IMR-90 (cell line): ENCODE measurements at regions not wholly inside any gene's neighbourhood (a gene's known extent, or its start where the extent isn't known, plus 50 kb on each side); places are given as distances from the start of the nearest gene placed in this dataset.

Experiments used
- ATAC-seq: fragments of 200-7000 bp; cut with Tn5 transposase; 2 replicates; pipeline ENCODE4 v1.9.1; 2020; ENCODE audit warnings: low read depth, mild to moderate bottlenecking, moderate library complexity
- BruUV-seq: library from RNA; stranded (reverse); fragments of 400-500 nt; replicated peaks from 2 replicates; lab custom pipeline; 2021; lab: Mats Ljungman, UMichigan
- CTCF ChIA-PET: fragments of 300-600 bp; formaldehyde crosslinking; extraction: SDS; loops from one replicate; lab custom pipeline; 2021; ENCODE audit warnings: antibody characterized with exemption; lab: Yijun Ruan, JAX
- POLR2A ChIA-PET: fragments of 300-600 bp; sonication (Branson Sonifier 250); formaldehyde crosslinking; loops from one replicate; lab custom pipeline; 2022; ENCODE audit warnings: antibody characterized with exemption; ENCODE audit not compliant: unreplicated experiment; lab: Charles Lee
- DNase-seq: peaks from one replicate; pipeline ENCODE4 v3.0.0; 2013
- H2AFZ ChIP-seq: replicated peaks from 2 replicates; pipeline ENCODE3; 2013; ENCODE audit warnings: low read length, mild to moderate bottlenecking; ENCODE audit not compliant: poor library complexity
- H2AK5ac ChIP-seq: 2 replicates; pipeline ENCODE4 v1.6.1; 2013; ENCODE audit warnings: low read depth, low read length, inconsistent platforms
- H2AK9ac ChIP-seq: replicated peaks from 2 replicates; pipeline ENCODE3; 2013; ENCODE audit warnings: mild to moderate bottlenecking, low read depth, low read length, moderate library complexity; ENCODE audit not compliant: poor library complexity
- H2BK120ac ChIP-seq: 2 replicates; pipeline ENCODE4 v1.6.1; 2013; ENCODE audit warnings: low read depth, low read length, inconsistent platforms
- H2BK15ac ChIP-seq: 3 replicates; pipeline ENCODE4 v1.6.1; 2013; ENCODE audit warnings: low read depth, low read length, inconsistent platforms
- H2BK20ac ChIP-seq: 2 replicates; pipeline ENCODE4 v1.6.1; 2013; ENCODE audit warnings: low read depth, mild to moderate bottlenecking, inconsistent platforms, low read length, moderate library complexity
- H2BK5ac ChIP-seq: 2 replicates; pipeline ENCODE4 v1.6.1; 2013; ENCODE audit warnings: mild to moderate bottlenecking, low read depth, low read length, inconsistent platforms; ENCODE audit not compliant: poor library complexity, severe bottlenecking
- H3K14ac ChIP-seq: replicated peaks from 2 replicates; pipeline ENCODE4 v1.6.1; 2013; ENCODE audit warnings: low read depth, low read length, inconsistent platforms
- H3K18ac ChIP-seq: 2 replicates; pipeline ENCODE4 v1.6.1; 2013; ENCODE audit warnings: low read depth, low read length, control low read depth
- H3K23ac ChIP-seq: 2 replicates; pipeline ENCODE4 v1.6.1; 2013; ENCODE audit warnings: low read depth, low read length, inconsistent platforms
- H3K27ac ChIP-seq: 2 replicates; pipeline ENCODE4 v1.5.1; 2013; ENCODE audit warnings: mild to moderate bottlenecking, control low read depth, low read length; ENCODE audit not compliant: insufficient read depth
- H3K27me3 ChIP-seq: 2 replicates; pipeline ENCODE4 v1.6.1; 2013; ENCODE audit warnings: low read length; ENCODE audit not compliant: control insufficient read depth, insufficient read depth
- H3K36me3 ChIP-seq: 2 replicates; pipeline ENCODE4 v1.6.1; 2013; ENCODE audit warnings: low read length, mixed read lengths; ENCODE audit not compliant: control insufficient read depth, insufficient read depth
- H3K4ac ChIP-seq: 2 replicates; pipeline ENCODE4 v1.6.1; 2013; ENCODE audit warnings: low read depth, low read length, inconsistent platforms
- H3K4me1 ChIP-seq: 2 replicates; pipeline ENCODE4 v1.6.1; 2013; ENCODE audit warnings: low read length, mixed read lengths; ENCODE audit not compliant: control insufficient read depth, insufficient read depth
- H3K4me2 ChIP-seq: 2 replicates; pipeline ENCODE4 v1.6.1; 2013; ENCODE audit warnings: low read depth, mild to moderate bottlenecking, control low read depth, low read length, moderate library complexity
- H3K4me3 ChIP-seq: 2 replicates; pipeline ENCODE4 v1.5.1; 2013; ENCODE audit warnings: low read depth, mild to moderate bottlenecking, control low read depth, low read length, moderate library complexity; ENCODE audit not compliant: insufficient read depth
- H3K56ac ChIP-seq: 2 replicates; pipeline ENCODE4 v1.6.1; 2013; ENCODE audit warnings: low read length, inconsistent platforms; ENCODE audit not compliant: insufficient read depth; ENCODE audit errors: extremely low read depth
- H3K79me1 ChIP-seq, 2 experiments: 2 replicates each; pipeline ENCODE4 v1.6.1; 2013; ENCODE audit warnings: low read length in 2 of 2, inconsistent platforms in 1 of 2, low read depth in 1 of 2
- H3K9ac ChIP-seq: 2 replicates; pipeline ENCODE4 v1.6.1; 2013; ENCODE audit warnings: low read depth, low read length, control low read depth
- H3K9me1 ChIP-seq: 2 replicates; pipeline ENCODE4 v1.6.1; 2013; ENCODE audit warnings: low read length, inconsistent platforms; ENCODE audit not compliant: insufficient read depth
- H3K9me3 ChIP-seq: 2 replicates; pipeline ENCODE4 v1.6.1; 2013; ENCODE audit warnings: low read length; ENCODE audit not compliant: control insufficient read depth, insufficient read depth
- H4K20me1 ChIP-seq: 2 replicates; pipeline ENCODE4 v1.6.1; 2013; ENCODE audit warnings: low read length, inconsistent platforms; ENCODE audit not compliant: insufficient read depth
- H4K5ac ChIP-seq: 2 replicates; pipeline ENCODE4 v1.6.1; 2013; ENCODE audit warnings: mild to moderate bottlenecking, low read depth, low read length, control low read depth
- H4K8ac ChIP-seq, 2 experiments: 2 replicates each; pipeline ENCODE4 v1.6.1; 2013; ENCODE audit warnings: low read depth in 2 of 2, low read length in 2 of 2, control low read depth in 1 of 2, inconsistent platforms in 1 of 2
- H4K91ac ChIP-seq: 2 replicates; pipeline ENCODE4 v1.6.1; 2013; ENCODE audit warnings: low read depth, low read length, inconsistent platforms; ENCODE audit not compliant: insufficient read depth
- BHLHE40 ChIP-seq: fragments of 150-350 bp; IDR thresholded peaks from 2 replicates; pipeline ENCODE4 v1.6.1; 2016; ENCODE audit warnings: mild to moderate bottlenecking, low read depth, low read length
- CEBPB ChIP-seq: IDR thresholded peaks from 2 replicates; pipeline ENCODE4 v1.6.1; 2012; ENCODE audit warnings: low read depth, low read length, improper control_type of control experiment
- CHD1 ChIP-seq: IDR thresholded peaks from 2 replicates; pipeline ENCODE4 v1.6.1; 2012; ENCODE audit warnings: low read depth, low read length, improper control_type of control experiment
- CTCF ChIP-seq: conservative IDR thresholded peaks from 2 replicates; pipeline ENCODE4 v1.5.1; 2012; ENCODE audit warnings: mild to moderate bottlenecking, low read depth, low read length, improper control_type of control experiment
- FOS ChIP-seq: fragments of 150-350 bp; IDR thresholded peaks from 2 replicates; pipeline ENCODE4 v1.6.1; 2016; ENCODE audit warnings: low read depth, low read length
- MAFK ChIP-seq: IDR thresholded peaks from 2 replicates; pipeline ENCODE4 v1.6.1; 2012; ENCODE audit warnings: low read depth, low read length, improper control_type of control experiment
- MAZ ChIP-seq: IDR thresholded peaks from 2 replicates; pipeline ENCODE4 v1.6.1; 2012; ENCODE audit warnings: low read depth, mild to moderate bottlenecking, low read length, improper control_type of control experiment, moderate library complexity, borderline replicate concordance
- MXI1 ChIP-seq: IDR thresholded peaks from 2 replicates; pipeline ENCODE4 v1.6.1; 2012; ENCODE audit warnings: low read depth, mild to moderate bottlenecking, low read length, moderate library complexity, borderline replicate concordance
- NFE2L2 ChIP-seq: fragments of 150-350 bp; IDR thresholded peaks from 2 replicates; pipeline ENCODE4 v1.6.1; 2016; ENCODE audit warnings: low read depth, mild to moderate bottlenecking, low read length
- POLR2A ChIP-seq: IDR thresholded peaks from 2 replicates; pipeline ENCODE4 v1.6.1; 2012; ENCODE audit warnings: mild to moderate bottlenecking, low read depth, low read length
- RAD21 ChIP-seq: IDR thresholded peaks from 2 replicates; pipeline ENCODE4 v1.6.1; 2012; ENCODE audit warnings: low read length, improper control_type of control experiment
- RCOR1 ChIP-seq: IDR thresholded peaks from 2 replicates; pipeline ENCODE4 v1.6.1; 2012; ENCODE audit warnings: mild to moderate bottlenecking, low read length, improper control_type of control experiment; ENCODE audit not compliant: insufficient replicate concordance
- RFX5 ChIP-seq: IDR thresholded peaks from 2 replicates; pipeline ENCODE4 v1.8.0; 2012; ENCODE audit warnings: low read depth, mild to moderate bottlenecking, low read length, moderate library complexity
- SMC3 ChIP-seq: fragments of 150-350 bp; IDR thresholded peaks from 2 replicates; pipeline ENCODE4 v1.6.1; 2016; ENCODE audit warnings: low read depth, mild to moderate bottlenecking, antibody characterized with exemption, low read length, moderate library complexity
- WGBS, 2 experiments: methylation state at CpG; one replicate each; pipeline versions ENCODE4 v1.1.5 to v1.1.7; 2013; ENCODE audit warnings: missing lambda C conversion rate in 2 of 2; ENCODE audit not compliant: insufficient read length in 1 of 2; ENCODE audit errors: extremely low coverage in 2 of 2; 5-methylcytosine and 5-hydroxymethylcytosine counted together
- dilution Hi-C: fragments of 300-500 bp; cut with HindIII; formaldehyde crosslinking; loops from one replicate; pipeline ENCODE4 v1.14.3; 2018; ENCODE audit warnings: low sequenced_read_pairs; ENCODE audit not compliant: unreplicated experiment
- in situ Hi-C: fragments of 300-500 bp; cut with MboI; formaldehyde crosslinking; loops from 3 replicates; pipeline ENCODE4 v1.14.3; 2019; ENCODE audit warnings: low sequenced_read_pairs, inconsistent platforms, mixed read lengths
- intact Hi-C: fragments of 100-400 bp; cut with micrococcal nuclease; formaldehyde crosslinking; loops from 2 replicates; pipeline ENCODE4 v1.10.0; 2022
- TF ChIP-seq, protein P1 (sequence below): fragments of 150-350 bp; IDR thresholded peaks from 2 replicates; pipeline ENCODE4 v1.6.1; 2017; ENCODE audit warnings: mild to moderate bottlenecking, antibody characterized with exemption, low read length, low read depth
- TF ChIP-seq, protein P2 (sequence below): fragments of 150-350 bp; IDR thresholded peaks from 2 replicates; pipeline ENCODE4 v1.6.1; 2016; ENCODE audit warnings: low read depth, mild to moderate bottlenecking, low read length, moderate library complexity, borderline replicate concordance

GRCh38 chr11:26227301-26227746, 104.6 kb upstream of the ANO3 start:
- Histone ChIP-seq H2AFZ (no peak overlapping the region), H3K27ac (no peak overlapping the region; the same call in 1 of the 2 replicates), H3K4me1 (peaks cover 19% of the 10 kb centered on the region), H3K14ac (no peak overlapping the region), H3K4me2 (peak overlapping the region; percentile 91; the same call in 1 of the 2 replicates), H4K91ac (peak overlapping the region; percentile 51; the same call in 1 of the 2 replicates), H2BK20ac (peak overlapping the region; percentile 83), H2BK15ac (peak overlapping the region; percentile 59; the same call in 2 of the 3 replicates), H3K4me3 (peak overlapping the region; percentile 14; the same call in 1 of the 2 replicates), H3K9ac (no peak overlapping the region), H3K18ac (peak overlapping the region; percentile 91; the same call in 1 of the 2 replicates), H2BK120ac (peak overlapping the region; percentile 78), H3K79me1 (no peaks in the 10 kb centered on the region), H3K56ac (peak overlapping the region; percentile 64), H3K4ac (peak overlapping the region; percentile 58; the same call in 1 of the 2 replicates), H2BK5ac (peak overlapping the region; percentile 94), H3K23ac (no peak overlapping the region), H3K27me3 (no peaks in the 10 kb centered on the region), H4K20me1 (no peaks in the 10 kb centered on the region), H2AK9ac (no peak overlapping the region), H4K8ac (peak overlapping the region; percentile 9 to 77), H3K36me3 (no peaks in the 10 kb centered on the region), H3K9me3 (no peaks in the 10 kb centered on the region), H4K5ac (peak overlapping the region; percentile 49; the same call in 1 of the 2 replicates), H2AK5ac (no peak overlapping the region), H3K9me1 (peaks cover 3% of the 10 kb centered on the region; the same call in 1 of the 2 replicates)
- DNase-seq, result peak; percentile 94
- intact Hi-C loops, result loop anchor here (1.0 to 10.0 kb wide), 6 partner anchors 50 to 1833 kb away; no protein-coding TSS in a partner anchor
- peak; percentile 86 for ATAC-seq
- in situ Hi-C loops, result no loop called here
- CTCF ChIA-PET, result interaction anchor here (1.4 to 1.5 kb wide), 2 partner anchors 92 to 246 kb away, joined by 6 to 15 read pairs; no protein-coding TSS in a partner anchor
- WGBS, 2 experiments, result no CpG with 5 or more reads among the region's 5 CpGs
- TF ChIP-seq, protein P1, sequence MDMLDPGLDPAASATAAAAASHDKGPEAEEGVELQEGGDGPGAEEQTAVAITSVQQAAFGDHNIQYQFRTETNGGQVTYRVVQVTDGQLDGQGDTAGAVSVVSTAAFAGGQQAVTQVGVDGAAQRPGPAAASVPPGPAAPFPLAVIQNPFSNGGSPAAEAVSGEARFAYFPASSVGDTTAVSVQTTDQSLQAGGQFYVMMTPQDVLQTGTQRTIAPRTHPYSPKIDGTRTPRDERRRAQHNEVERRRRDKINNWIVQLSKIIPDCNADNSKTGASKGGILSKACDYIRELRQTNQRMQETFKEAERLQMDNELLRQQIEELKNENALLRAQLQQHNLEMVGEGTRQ, result no peak
- TF ChIP-seq NFE2L2 (no peak), MXI1 (no peak), CHD1 (no peak; the same call in 1 of the 2 replicates), CEBPB (peak; percentile 97), RFX5 (no peak), MAFK (no peak), SMC3 (peak; percentile 77), FOS (peak; percentile 56; the same call in 1 of the 2 replicates), MAZ (no peak), POLR2A (no peak), RCOR1 (no peak), BHLHE40 (no peak), RAD21 (peak; percentile 92), CTCF (peak; percentile 85)
- TF ChIP-seq, protein P2, sequence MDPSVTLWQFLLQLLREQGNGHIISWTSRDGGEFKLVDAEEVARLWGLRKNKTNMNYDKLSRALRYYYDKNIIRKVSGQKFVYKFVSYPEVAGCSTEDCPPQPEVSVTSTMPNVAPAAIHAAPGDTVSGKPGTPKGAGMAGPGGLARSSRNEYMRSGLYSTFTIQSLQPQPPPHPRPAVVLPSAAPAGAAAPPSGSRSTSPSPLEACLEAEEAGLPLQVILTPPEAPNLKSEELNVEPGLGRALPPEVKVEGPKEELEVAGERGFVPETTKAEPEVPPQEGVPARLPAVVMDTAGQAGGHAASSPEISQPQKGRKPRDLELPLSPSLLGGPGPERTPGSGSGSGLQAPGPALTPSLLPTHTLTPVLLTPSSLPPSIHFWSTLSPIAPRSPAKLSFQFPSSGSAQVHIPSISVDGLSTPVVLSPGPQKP, result no peak
- POLR2A ChIA-PET, result no interaction called here
- BruUV-seq, result no TSS peak
- dilution Hi-C loops, result no loop called here
